Skeletal muscle tissue (tissue), 3 donors: ENCODE measurements at regions not wholly inside any gene's neighbourhood (a gene's known extent, or its start where the extent isn't known, plus 50 kb on each side); places are given as distances from the start of the nearest gene placed in this dataset.

Source experiments
- H3K27ac ChIP-seq: one replicate; pipeline ENCODE4 v1.7.0; 2013; ENCODE audit warnings: mild to moderate bottlenecking, low read depth, low read length, inconsistent platforms
- H3K27me3 ChIP-seq, 3 donors: one replicate each; pipeline ENCODE4 v1.7.0; 2013; ENCODE audit warnings: low read length in 3 of 3; ENCODE audit not compliant: control insufficient read depth in 3 of 3, insufficient read depth in 3 of 3
- H3K36me3 ChIP-seq, 3 donors: one replicate each; pipeline ENCODE4 v1.7.0; 2013; ENCODE audit warnings: low read length in 3 of 3; ENCODE audit not compliant: control insufficient read depth in 3 of 3, insufficient read depth in 3 of 3
- H3K4me1 ChIP-seq, 3 donors: one replicate each; pipeline ENCODE4 v1.7.0; 2013; ENCODE audit warnings: low read length in 3 of 3, mild to moderate bottlenecking in 3 of 3; ENCODE audit not compliant: control insufficient read depth in 3 of 3, insufficient read depth in 3 of 3
- H3K4me3 ChIP-seq, 3 donors: one replicate each; pipeline ENCODE4 v1.7.0; 2013; ENCODE audit warnings: low read length in 3 of 3
- H3K9ac ChIP-seq, 3 donors: one replicate each; pipeline ENCODE4 v1.7.0; 2013; ENCODE audit warnings: low read length in 3 of 3, mild to moderate bottlenecking in 3 of 3, moderate library complexity in 2 of 3, low read depth in 1 of 3
- H3K9me3 ChIP-seq, 3 donors: one replicate each; pipeline ENCODE4 v1.7.0; 2013; ENCODE audit warnings: low read length in 3 of 3; ENCODE audit not compliant: control insufficient read depth in 3 of 3
- donor health status: Osteomylitis.

DNA sequence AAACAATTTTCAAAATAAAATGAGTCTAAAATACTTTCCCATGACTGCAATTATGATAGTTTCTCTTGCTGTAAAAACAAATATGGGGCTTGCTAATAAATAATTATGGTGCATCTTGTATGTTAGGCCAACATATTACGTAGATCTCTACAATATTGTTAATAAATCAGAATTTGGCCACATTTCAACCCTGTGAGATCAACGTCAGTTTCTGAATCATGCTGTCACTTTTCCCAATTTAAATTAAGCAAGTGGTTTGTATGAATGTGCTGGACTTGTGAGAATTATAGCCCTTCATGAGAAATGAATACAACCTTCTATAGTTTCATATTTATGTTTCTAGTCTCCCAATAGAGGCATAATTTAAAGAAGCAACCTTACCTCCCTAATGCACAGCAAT, 808.9 kb downstream of the SUCLG1 start:
- Histone ChIP-seq H3K36me3 (no peaks in the 10 kb centered on the region), H3K9ac (no peak overlapping the region), H3K27ac (no peak overlapping the region), H3K4me3 (no peak overlapping the region), H3K27me3 (no peaks in the 10 kb centered on the region), H3K9me3 (no peaks in the 10 kb centered on the region), H3K4me1 (no peaks in the 10 kb centered on the region)

DNA sequence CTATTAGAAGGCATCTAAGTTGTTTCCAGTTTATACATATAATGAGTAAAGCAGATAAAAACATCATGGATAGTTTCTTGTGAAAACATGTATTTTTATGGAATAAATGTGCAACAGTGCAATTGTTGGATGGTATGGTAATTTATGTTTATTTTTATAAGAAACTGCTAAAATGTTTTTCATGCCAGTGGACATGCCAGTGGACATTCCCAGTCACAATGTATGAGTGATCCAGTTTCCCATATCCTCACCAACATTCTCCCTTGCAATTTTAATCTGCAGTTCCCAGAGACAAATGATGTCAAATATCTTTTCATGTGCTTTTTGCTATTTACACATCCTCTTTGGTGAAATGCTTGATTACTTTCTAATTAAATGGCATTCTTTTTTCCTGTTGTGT, 818.6 kb downstream of the SUCLG1 start:
- Histone ChIP-seq H3K27ac (no peak overlapping the region), H3K4me3 (no peak overlapping the region), H3K9me3 (no peaks in the 10 kb centered on the region), H3K4me1 (no peaks in the 10 kb centered on the region), H3K36me3 (no peaks in the 10 kb centered on the region), H3K27me3 (no peaks in the 10 kb centered on the region), H3K9ac (no peak overlapping the region)

DNA sequence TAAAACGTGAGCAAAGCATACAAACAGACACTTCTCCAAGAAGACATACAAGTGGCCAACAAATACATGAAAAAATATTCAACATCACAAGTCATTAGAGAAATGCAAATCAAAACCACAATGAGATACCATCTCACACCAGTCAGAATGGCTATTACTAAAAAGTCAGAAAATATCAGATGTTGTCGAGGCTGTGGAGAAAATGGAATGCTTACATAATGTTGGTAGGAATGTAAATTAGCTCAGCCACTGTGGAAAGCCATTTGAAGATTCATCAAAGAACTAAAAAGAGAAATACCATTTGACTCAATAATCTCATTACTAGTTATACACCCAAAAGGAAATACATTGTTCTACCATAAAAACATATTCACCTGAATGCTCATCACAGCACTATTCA, 825.7 kb downstream of the SUCLG1 start:
- Histone ChIP-seq H3K4me3 (no peak overlapping the region), H3K27ac (no peak overlapping the region), H3K27me3 (no peaks in the 10 kb centered on the region), H3K36me3 (no peaks in the 10 kb centered on the region), H3K9me3 (no peaks in the 10 kb centered on the region), H3K9ac (no peak overlapping the region), H3K4me1 (no peaks in the 10 kb centered on the region)

DNA sequence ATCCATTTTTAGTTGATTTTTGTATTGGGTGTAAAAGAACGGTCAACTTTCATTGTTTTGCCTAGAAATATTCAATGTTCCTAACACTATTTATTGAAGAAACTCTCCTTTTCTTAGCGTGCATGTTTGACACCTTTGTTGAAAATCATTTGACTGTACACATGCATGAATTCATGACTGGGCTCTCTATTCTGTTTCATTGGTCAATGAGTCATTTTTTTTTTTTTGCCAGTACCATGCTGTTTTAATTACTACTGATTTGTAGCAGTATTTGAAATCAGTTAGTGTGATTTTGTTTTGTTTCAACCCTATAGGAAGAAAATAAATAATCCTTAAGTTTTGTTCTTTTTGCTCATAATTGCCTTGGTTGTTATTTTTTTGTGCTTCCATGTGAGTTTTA, 828.7 kb downstream of the SUCLG1 start:
- no peaks in the 10 kb centered on the region for H3K36me3 ChIP-seq
- H3K4me1 ChIP-seq = no peaks in the 10 kb centered on the region

DNA sequence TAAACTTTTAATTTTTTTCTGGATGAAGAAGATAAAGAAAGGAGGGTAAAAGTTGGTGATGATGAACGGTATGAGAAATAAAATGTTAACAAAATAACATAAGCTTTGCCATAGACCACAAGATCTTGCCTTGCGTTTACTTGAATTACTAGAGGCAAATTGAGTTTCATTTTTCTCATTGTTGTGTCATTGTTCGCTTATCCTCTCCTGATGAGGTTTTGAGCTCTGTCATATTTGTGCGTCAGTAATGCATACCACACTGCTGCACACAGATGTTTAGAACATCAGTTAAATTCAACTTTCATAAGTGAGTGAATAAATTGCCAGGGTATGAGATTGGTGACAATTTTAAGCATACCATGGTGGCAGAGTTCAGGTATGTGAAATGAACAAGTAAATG, 843.6 kb downstream of the SUCLG1 start:
- no peaks in the 10 kb centered on the region for H3K27me3 ChIP-seq
- no peak overlapping the region for H3K4me3 ChIP-seq
- no peak overlapping the region for H3K9ac ChIP-seq
- peaks cover 0 to 2% (median 0%) of the 10 kb centered on the region in 3 donors for H3K9me3 ChIP-seq
- H3K36me3 ChIP-seq = no peaks in the 10 kb centered on the region
- H3K4me1 ChIP-seq = no peaks in the 10 kb centered on the region
- no peak overlapping the region for H3K27ac ChIP-seq

More for the DNA sequence above, 828.7 kb downstream of the SUCLG1 start:
- H3K4me3 ChIP-seq = no peak overlapping the region
- no peaks in the 10 kb centered on the region for H3K9me3 ChIP-seq
- no peak overlapping the region for H3K9ac ChIP-seq
- no peak overlapping the region for H3K27ac ChIP-seq
- no peaks in the 10 kb centered on the region for H3K27me3 ChIP-seq

DNA sequence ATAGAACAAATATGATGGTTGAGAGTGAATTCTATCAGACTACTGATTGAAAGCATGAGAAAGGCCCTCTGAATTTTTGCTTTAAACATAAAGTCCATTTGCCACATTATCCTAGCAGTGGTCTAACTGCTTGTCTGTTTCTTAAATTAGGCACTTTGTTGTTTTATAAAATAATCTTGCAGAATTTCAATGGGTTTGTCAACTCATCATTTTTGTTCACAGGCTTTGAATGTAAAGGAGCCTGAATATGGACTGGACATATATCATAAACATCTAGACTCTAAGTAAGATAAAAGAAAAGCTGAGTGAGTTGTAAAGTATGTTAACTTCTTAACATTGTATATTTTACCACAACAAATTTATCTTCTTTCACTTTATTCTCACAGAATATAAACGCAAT, 845.9 kb downstream of the SUCLG1 start:
- Histone ChIP-seq H3K36me3 (no peaks in the 10 kb centered on the region), H3K9me3 (peaks cover 0 to 4% (median 2%) of the 10 kb centered on the region in 3 donors), H3K4me1 (no peaks in the 10 kb centered on the region), H3K4me3 (no peak overlapping the region), H3K9ac (no peak overlapping the region), H3K27ac (no peak overlapping the region), H3K27me3 (no peaks in the 10 kb centered on the region)

DNA sequence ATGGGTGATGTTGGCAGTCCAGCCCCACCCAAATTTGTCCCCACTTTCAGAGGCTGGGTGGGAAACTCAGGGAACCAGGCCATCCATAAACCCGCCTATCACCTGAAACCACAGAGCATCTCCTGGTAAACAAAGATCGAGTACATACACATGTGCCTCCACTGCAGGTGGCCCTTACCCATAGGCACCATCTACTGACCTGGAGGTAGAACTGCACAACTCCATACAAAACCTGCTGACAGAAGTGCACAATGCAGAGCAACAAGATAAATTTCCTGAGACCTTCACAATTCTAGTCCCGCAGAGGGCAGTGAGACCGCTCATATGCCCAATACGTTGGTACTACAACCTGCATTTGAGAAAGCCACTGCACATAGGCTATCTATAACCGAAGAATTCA, 856.3 kb downstream of the SUCLG1 start:
- H3K9ac ChIP-seq = no peak overlapping the region
- H3K27ac ChIP-seq = no peak overlapping the region
- no peaks in the 10 kb centered on the region for H3K36me3 ChIP-seq
- no peaks in the 10 kb centered on the region for H3K4me1 ChIP-seq
- H3K27me3 ChIP-seq = no peaks in the 10 kb centered on the region
- H3K4me3 ChIP-seq = no peak overlapping the region
- no peaks in the 10 kb centered on the region for H3K9me3 ChIP-seq

DNA sequence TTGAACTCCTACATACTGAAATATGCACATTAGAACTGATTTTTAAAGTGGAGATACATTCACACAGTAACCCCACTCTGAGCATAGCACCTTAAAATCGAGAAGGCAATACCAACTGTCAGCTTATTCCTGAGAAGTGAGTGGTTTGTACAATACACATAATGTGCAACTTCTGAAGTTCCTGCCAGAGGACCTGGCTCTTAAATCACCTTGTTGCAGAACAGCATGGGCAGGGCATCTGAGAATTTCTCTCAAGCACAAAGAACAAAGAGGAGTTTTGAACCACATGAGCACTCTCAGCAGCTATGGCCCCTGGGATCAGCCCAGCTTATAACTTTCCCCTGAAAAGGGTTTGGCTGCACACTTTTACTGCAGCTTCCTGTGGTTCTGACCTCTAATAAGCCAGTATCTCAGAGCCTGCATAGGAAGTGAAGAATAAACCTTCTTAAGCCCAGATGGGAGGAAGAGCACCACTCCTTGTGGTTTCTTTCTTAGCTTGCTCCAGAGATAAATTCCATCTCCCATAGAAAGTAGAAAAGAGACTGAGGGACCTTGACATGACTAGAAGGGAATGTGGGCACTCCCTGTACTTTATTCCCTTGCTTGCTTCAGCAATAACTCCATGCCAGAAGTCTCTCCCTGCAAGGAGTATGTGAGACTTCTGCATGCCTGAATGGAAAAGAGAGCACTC, 862.3 kb downstream of the SUCLG1 start:
- H3K27me3 ChIP-seq = no peaks in the 10 kb centered on the region

DNA sequence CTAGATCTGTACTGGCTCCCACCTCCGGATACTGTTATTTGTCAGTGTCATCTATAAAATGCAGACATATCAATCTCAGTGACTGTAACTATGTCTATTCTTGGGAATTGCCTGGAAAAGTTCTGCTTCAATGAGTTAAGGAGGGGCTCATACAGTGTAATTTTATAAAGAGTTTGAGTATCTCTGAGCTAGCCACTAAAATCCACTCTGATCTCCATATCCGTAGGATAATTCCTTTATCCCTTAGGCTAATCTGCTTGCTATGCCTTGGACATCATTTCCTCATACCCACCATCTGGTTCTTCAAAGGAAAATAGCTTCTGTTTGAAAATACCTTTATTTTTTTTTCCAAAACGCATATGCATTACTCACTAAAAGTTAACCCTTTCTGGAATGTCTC, 863.2 kb downstream of the SUCLG1 start:
- Histone ChIP-seq H3K9me3 (no peaks in the 10 kb centered on the region), H3K4me3 (no peak overlapping the region), H3K4me1 (no peaks in the 10 kb centered on the region), H3K9ac (no peak overlapping the region), H3K27ac (no peak overlapping the region), H3K27me3 (no peaks in the 10 kb centered on the region), H3K36me3 (no peaks in the 10 kb centered on the region)

More for the DNA sequence above, 862.3 kb downstream of the SUCLG1 start:
- Histone ChIP-seq H3K27ac (no peak overlapping the region), H3K36me3 (no peaks in the 10 kb centered on the region), H3K4me1 (no peaks in the 10 kb centered on the region), H3K4me3 (no peak overlapping the region), H3K9ac (no peak overlapping the region), H3K9me3 (no peaks in the 10 kb centered on the region)

DNA sequence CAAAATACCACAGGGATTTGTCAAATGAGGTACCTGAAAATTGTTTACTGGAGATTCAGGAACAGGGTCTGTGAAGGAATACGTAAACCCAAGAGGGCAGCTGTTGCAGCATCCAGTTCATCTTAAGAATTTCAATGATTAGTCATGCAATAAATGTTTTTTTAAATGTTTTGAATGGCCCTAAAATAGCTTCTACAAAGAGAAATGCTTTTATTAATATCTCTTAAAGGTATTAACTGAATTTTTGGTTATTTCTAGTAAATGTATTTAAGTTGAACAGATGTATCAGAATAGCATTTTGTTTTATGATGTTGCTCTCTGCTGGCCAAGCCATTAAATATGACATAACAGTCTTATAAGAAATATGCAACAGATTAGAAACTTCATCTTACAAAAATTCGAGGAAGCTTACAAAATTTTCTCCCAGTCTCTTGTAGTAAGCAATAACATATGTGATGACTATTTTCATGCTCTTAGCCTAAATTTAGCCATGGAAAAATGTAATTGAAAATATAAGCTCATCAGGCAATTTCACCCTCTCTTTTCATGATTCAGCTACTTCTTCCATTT, 863.9 kb downstream of the SUCLG1 start:
- Histone ChIP-seq H3K4me3 (no peak overlapping the region), H3K4me1 (no peaks in the 10 kb centered on the region), H3K9ac (no peak overlapping the region), H3K27me3 (no peaks in the 10 kb centered on the region), H3K9me3 (no peaks in the 10 kb centered on the region), H3K36me3 (no peaks in the 10 kb centered on the region), H3K27ac (no peak overlapping the region)
